ENCODE measurements at regions not wholly inside any gene's neighbourhood (a gene's known extent, or its start where the extent isn't known, plus 50 kb on each side); places are given as distances from the start of the nearest gene placed in this dataset.

DNA sequence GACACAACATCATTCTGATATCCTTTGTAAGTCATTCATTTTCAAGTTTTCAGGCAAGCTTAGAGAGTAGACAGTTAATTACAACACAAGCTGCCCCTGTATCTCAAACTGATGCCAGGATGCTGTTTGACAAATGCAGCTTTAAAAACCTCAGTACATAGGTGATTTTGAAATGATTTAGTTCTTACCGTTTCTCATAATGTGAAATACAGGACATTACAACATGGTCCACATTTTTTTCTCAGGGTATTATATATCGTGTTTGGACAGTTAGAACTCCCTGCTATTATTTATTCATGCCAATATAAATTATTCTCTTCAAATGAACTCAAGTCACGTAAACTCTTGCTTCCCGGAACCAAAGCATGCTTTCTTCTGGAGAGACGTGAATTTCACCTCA, 1013.9 kb downstream of the EPHA3 start:
- TF ChIP-seq, protein P1, sequence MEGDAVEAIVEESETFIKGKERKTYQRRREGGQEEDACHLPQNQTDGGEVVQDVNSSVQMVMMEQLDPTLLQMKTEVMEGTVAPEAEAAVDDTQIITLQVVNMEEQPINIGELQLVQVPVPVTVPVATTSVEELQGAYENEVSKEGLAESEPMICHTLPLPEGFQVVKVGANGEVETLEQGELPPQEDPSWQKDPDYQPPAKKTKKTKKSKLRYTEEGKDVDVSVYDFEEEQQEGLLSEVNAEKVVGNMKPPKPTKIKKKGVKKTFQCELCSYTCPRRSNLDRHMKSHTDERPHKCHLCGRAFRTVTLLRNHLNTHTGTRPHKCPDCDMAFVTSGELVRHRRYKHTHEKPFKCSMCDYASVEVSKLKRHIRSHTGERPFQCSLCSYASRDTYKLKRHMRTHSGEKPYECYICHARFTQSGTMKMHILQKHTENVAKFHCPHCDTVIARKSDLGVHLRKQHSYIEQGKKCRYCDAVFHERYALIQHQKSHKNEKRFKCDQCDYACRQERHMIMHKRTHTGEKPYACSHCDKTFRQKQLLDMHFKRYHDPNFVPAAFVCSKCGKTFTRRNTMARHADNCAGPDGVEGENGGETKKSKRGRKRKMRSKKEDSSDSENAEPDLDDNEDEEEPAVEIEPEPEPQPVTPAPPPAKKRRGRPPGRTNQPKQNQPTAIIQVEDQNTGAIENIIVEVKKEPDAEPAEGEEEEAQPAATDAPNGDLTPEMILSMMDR (IDR thresholded peaks at IDR 0.05), result no peak
- TF ChIP-seq POLR2A (IDR thresholded peaks at IDR 0.05), result no peak

Measured in Peyer's patch (tissue), 4 donors.